Sigmoid colon (tissue), 4 donors: ENCODE measurements at regions not wholly inside any gene's neighbourhood (a gene's known extent, or its start where the extent isn't known, plus 50 kb on each side); places are given as distances from the start of the nearest gene placed in this dataset.

Experiments
- CTCF ChIP-seq, 4 experiments: fragments of 450-650 bp in 3 of 4; fragments of 200-600 bp in 1 of 4; IDR thresholded peaks; one replicate each; pipeline ENCODE4 v1.5.1; 2016 to 2019; ENCODE audit warnings: antibody characterized with exemption in 4 of 4, mild to moderate bottlenecking in 3 of 4, moderate library complexity in 2 of 4
- EP300 ChIP-seq, 4 donors: sonication (generic); formaldehyde crosslinking; IDR thresholded peaks; one replicate each; pipeline ENCODE4 v1.6.1; 2017; ENCODE audit warnings: antibody characterized with exemption in 4 of 4
- POLR2A ChIP-seq, 2 donors: fragments of 450-650 bp; IDR thresholded peaks; one replicate each; pipeline ENCODE4 v1.6.1; 2016; ENCODE audit warnings: antibody characterized with exemption in 2 of 2, mild to moderate bottlenecking in 2 of 2, moderate library complexity in 2 of 2
- POLR2AphosphoS5 ChIP-seq, 4 donors: sonication (generic); formaldehyde crosslinking; IDR thresholded peaks; one replicate each; pipeline ENCODE4 v1.6.1; 2017; ENCODE audit warnings: antibody characterized with exemption in 4 of 4

DNA sequence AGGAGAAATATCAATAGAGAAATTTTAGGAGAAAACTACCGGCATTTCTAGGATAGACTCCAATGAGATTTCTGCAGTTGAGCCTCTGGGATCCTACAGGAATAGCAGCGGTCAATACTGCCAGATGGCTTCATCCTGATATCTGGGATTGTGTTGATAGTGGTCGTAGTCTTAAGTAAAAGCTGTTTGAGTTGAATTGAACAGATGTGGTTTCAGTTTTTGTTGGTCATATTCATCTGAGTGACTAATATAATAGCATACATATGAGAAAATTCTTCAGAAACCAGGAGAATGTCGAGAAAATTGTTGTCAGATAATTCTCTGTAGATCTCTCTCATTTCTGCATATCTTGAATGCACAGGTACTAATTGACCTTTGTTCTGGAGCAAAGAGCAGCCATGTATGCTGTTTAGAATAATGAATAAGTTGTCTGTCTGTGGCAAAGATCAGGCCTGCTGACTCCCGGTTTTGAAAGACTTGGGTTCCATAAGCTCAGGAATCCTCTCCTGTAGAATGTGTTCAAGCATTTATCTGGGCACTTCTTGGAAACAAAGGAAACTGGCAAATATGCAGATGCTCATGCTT, 288.1 kb downstream of the TMX3 start:
- TF ChIP-seq CTCF (IDR thresholded peaks at IDR 0.05) = no peak
- no peak for TF ChIP-seq EP300 (IDR thresholded peaks at IDR 0.05)
- TF ChIP-seq POLR2A (IDR thresholded peaks at IDR 0.05) = no peak
- no peak for TF ChIP-seq POLR2AphosphoS5 (IDR thresholded peaks at IDR 0.05)
